HG03280 (cell line): ENCODE measurements at regions not wholly inside any gene's neighbourhood (a gene's known extent, or its start where the extent isn't known, plus 50 kb on each side); places are given as distances from the start of the nearest gene placed in this dataset.
A peak's percentile ranks its signal among the peaks of the same experiment; 100 is the strongest.

Experiments used
- ATAC-seq: cut with Tn5 transposase; IDR thresholded peaks from one replicate; pipeline ENCODE4 v1.9.1; 2021; ENCODE audit warnings: mild to moderate bottlenecking, moderate library complexity; ENCODE audit not compliant: unreplicated experiment

DNA sequence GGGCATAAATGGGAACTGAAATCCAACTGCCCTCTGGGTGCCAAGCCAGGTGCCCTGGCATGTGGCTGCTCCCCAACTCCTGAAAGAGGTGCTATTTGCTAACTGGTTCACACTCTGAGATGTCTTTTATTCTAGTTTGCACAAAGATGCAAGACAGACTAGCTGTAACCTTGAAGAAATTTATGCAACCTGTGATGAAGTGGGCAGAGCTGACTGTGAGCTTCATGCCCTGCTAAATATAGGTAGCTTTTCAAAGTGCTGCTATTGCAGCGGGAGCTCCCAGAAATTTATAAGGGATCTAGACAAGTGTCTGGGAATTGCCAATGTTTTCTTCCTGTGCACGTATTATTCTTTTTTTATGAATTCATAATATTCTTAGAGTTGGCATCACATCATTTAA, 517.5 kb downstream of the RNF144B start:
- ATAC-seq, result no peak

DNA sequence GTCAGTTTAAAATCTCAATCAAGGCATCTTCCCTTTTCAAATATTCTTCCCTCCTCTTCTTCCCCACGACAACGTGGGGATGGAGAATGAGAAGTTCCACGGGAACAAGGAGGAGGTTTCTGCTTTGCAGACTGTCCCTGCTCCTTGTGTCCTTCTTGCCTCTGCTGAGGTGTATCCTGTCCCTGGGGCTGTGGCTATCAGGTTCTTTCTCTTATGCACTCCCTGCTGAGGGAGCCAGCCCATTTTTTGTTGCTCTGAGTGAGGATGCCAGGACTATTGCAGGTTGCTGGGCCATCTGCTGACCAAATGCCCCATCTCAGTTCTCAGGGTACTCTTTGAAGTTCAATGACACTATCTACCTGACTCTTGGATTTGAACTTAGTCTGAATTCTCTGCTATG, 533.6 kb downstream of the RNF144B start:
- ATAC-seq, result no peak

GRCh38 chr6:18931086-18931485, 543.9 kb downstream of the RNF144B start:
- no peak for ATAC-seq

- no peak for ATAC-seq
These were observed 571.0 kb downstream of the RNF144B start for GRCh38 chr6:18958146-18958545.

DNA sequence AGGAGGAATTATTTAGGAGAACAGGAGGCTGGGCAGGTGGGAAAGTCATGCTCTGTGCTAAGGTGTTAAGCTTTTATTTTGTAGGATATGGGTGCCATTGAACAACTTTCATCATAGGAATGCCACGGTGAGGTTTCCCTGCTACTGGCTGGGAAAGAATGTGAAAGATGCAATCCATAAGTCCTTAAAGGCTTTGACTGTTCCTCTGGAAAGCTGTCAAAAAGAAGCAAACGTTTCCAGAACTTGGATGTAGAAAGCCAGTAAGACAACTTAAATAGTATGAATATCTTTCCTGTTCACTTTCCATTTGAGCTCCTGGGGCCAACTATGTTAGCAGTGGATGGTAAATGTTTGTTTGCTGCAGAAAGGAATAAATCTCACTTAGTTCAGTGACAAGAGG, 574.4 kb downstream of the RNF144B start:
- ATAC-seq, result no peak

DNA sequence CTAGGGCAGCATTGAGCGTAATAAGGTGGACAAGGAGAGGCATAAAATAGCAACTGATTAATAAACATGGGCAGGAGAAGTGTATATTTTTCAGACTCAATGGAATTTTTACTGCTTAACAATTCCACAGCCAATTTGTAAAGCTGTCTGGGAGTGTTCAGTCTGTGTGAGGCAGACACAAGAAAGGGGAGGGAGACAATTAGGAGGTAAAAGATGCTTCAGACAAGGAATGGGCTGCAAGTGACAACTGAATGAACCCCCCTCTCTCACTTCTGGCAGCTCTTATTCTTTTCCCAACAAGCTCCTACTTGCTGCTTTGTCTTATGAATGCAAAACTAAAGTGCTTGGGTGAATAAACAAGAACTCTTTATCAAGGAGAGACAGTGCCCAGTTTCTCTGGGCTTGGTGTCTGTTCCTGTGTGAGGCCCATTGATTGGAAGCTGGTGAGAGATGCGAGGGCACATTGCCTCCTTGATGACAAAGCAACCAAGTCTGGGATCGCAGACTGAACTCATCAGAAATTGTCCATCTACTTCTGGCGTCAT, 575.3 kb downstream of the RNF144B start:
- ATAC-seq, result no peak

DNA sequence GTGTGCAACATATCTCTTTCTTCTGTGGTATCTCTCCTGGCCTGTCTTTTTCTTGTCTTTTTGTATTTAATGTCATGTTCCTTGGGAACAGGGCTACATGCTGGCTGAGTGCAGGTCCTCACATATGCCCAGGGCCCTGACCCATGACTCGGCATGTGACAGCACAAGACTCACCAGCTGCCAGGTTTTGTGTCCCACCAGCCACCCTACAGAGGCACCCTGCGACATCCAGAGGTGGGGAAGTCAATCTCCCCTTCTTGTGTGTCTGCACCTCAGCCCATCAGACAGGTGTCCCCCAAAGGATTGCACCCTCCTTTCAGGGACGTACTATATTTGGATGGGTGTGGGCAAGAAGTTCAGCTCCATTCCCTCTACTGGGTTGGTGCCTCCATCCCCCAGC, 576.3 kb downstream of the RNF144B start:
- ATAC-seq, result no peak

- ATAC-seq, result no peak
These were observed 586.1 kb downstream of the RNF144B start for GRCh38 chr6:18973251-18973650.

DNA sequence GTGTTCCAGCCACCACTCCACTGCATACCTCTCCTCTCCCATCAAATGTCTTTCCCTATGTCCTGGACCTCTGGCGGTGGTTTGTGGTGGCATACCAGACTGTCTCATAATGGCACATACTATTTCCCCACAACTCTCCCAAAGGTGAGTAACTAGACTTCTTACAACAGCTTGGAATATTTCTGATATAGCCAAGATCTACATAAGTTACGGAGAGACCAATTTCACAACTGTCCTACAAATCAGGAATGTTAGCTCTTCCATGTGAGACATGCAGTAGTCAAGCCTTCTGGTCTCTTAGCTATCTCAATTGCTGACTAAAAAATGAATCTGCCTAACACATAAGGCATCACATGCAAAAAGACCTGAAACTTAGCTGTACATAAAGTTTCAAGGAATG, 588.9 kb downstream of the RNF144B start:
- ATAC-seq, result no peak

- no peak for ATAC-seq
These were observed 589.8 kb downstream of the RNF144B start for GRCh38 chr6:18976966-18977365.

- no peak for ATAC-seq
These were observed 591.4 kb downstream of the RNF144B start for GRCh38 chr6:18978337-18979128.

GRCh38 chr6:18985061-18985460, 597.9 kb downstream of the RNF144B start:
- no peak for ATAC-seq

GRCh38 chr6:18985996-18986395, 598.8 kb downstream of the RNF144B start:
- no peak for ATAC-seq

GRCh38 chr6:18988636-18989035, 601.5 kb downstream of the RNF144B start:
- ATAC-seq, result no peak

GRCh38 chr6:18990059-18990978, 603.2 kb downstream of the RNF144B start:
- peak; percentile 76 for ATAC-seq

GRCh38 chr6:18997375-18997826, 610.3 kb downstream of the RNF144B start:
- peak; percentile 94 for ATAC-seq

DNA sequence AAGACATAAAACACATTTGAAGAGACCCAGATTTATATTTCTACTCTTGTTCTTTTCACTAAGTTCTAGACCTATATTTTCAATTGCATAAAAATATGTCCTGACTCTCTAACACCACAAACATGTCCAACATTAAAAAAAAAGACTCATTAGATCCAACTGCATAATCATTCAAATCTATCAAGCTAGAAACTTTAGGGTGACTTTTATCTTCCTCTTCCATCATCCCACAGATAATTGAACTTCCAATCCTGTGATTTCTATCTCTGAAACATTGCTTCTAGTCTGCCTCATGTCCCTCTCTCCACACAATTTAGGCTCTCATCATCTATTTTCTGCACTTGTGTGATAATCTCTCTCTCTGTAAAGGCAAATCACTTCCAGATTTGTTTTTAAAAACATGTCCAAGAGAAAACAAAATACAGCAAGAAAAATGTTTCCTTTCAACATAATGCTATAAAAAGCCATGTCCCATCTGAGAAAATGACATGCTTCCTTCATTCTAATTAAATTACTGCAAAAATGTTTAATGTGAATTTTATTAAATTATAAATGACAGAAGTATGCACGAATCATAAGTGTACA, 615.9 kb downstream of the RNF144B start:
- ATAC-seq, result no peak

DNA sequence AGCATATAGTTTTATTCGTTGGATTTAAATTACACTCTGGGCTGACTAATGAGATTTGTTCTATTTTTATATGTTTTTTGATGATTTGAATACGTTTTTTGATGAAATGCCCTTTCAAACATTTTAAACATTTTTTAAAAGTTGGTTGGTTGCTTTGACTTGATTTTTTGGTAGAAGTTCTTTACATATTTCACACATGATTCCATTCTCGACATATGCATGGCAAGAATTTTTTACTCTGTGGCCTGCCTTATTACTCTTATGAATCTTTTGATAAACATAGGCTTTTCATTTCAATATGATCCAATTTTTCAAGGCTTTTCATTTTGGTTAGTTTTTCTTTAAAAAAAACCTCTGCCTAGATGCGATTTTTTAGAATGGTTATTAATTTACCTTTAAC, 617.0 kb downstream of the RNF144B start:
- ATAC-seq, result no peak

DNA sequence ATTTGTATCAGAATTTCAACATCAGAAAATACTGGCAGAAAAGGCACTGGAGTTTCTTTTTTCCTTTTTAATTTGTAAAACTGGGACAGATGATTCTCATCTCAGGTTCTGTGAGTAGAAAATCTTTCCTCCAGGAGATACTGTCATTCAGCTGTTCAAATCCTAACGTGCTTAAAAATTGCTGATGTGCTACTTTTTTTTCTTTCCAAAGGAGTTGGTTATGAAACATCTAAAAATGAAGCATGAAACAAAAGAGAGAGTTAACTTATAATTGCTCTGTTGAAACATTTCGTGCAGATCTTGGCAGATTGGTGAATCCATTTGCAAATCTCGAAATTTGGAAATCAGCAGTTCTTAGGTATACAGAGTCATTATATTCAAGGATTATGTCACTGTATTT, 622.6 kb downstream of the RNF144B start:
- no peak for ATAC-seq

DNA sequence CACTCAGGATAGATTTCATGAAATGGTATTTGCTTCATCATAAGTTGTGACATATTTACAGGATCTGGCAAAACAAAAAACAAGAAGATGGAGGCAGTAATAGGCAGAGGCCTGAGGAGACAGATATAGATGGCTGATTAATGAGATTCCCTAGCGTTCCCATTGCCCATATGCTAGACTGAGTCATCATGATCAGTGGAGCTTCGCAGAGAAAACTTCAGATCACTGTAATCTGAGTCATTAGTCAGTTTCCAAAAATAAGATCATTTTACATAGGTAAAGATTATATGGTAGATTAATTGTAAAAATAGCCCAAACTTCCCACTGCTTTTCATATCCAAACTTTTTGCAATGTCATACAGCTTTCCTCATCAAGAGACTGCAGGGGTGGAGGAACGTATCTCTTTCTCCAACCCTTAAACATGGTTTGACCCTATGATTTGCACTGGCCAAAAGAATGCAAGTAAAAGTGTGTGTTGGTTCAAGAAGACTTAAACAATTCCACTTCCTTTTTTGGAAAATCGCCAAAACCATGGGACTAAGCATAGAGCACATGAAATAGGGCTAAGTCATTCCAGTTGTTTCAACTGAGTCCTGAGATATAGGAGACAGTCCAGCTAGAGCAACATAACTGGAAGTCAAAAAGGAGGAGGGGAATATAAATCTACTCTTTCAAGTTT, 626.0 kb downstream of the RNF144B start:
- no peak for ATAC-seq

DNA sequence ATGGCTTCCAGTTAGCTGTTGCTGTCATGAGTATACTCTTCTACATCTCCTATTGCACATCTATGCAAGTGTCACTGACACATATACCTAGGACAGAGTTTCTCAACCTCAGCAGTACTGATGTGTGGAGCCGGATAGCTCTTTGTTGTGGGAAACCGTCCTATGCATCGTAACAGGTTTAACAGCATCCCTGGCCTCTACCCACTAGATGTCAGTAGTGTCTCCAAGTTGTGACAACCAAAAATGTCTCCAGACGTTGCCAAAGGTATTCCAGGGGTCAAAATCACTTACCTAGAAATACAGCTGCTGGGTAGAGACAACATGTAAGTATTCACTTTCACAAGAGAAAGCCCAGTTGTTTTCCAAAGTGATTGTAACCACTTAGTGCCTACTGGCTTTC, 637.6 kb downstream of the RNF144B start:
- no peak for ATAC-seq
